Progenitor cell of endocrine pancreas (in vitro differentiated cells): ENCODE measurements at regions not wholly inside any gene's neighbourhood (a gene's known extent, or its start where the extent isn't known, plus 50 kb on each side); places are given as distances from the start of the nearest gene placed in this dataset.

Experiments
- DNase-seq: peaks from one replicate; pipeline ENCODE4 v3.0.0; 2021; ENCODE audit warnings: low spot score; ENCODE audit not compliant: unreplicated experiment
- H3K27ac Mint-ChIP-seq: 2 replicates; pipeline ENCODE4 v1.8.0; 2021; ENCODE audit warnings: mild to moderate bottlenecking, moderate library complexity, mixed read lengths
- H3K27me3 Mint-ChIP-seq: 2 replicates; pipeline ENCODE4 v1.8.0; 2021; ENCODE audit warnings: mixed read lengths
- H3K36me3 Mint-ChIP-seq: 2 replicates; pipeline ENCODE4 v1.8.0; 2022; ENCODE audit warnings: mixed read lengths; ENCODE audit not compliant: insufficient read depth
- H3K4me1 Mint-ChIP-seq: 2 replicates; pipeline ENCODE4 v1.8.0; 2021; ENCODE audit warnings: low read depth, mixed read lengths
- H3K4me3 Mint-ChIP-seq: 2 replicates; pipeline ENCODE4 v1.8.0; 2021; ENCODE audit warnings: low read depth, mild to moderate bottlenecking, moderate library complexity, mixed read lengths
- H3K9me3 Mint-ChIP-seq: 2 replicates; pipeline ENCODE4 v1.8.0; 2021; ENCODE audit warnings: low read depth, mixed read lengths
- CTCF ChIP-seq: fragments of 200-600 bp; sonication (generic); IDR thresholded peaks from one replicate; pipeline ENCODE4 v1.5.0; 2021; ENCODE audit warnings: antibody characterized with exemption, mild to moderate bottlenecking; ENCODE audit not compliant: unreplicated experiment

- TF ChIP-seq CTCF: no peak
- Mint-ChIP-seq H3K36me3 (no peaks in the 10 kb centered on the region), H3K27me3 (peaks cover 15% of the 10 kb centered on the region), H3K27ac (no peak overlapping the region), H3K9me3 (no peaks in the 10 kb centered on the region), H3K4me3 (no peak overlapping the region), H3K4me1 (no peaks in the 10 kb centered on the region)
- no peak for DNase-seq
These were observed 90.3 kb upstream of the ARAP3 start for GRCh38 chr5:141772281-141772680.

- no peak overlapping the region for H3K27ac Mint-ChIP-seq
- H3K4me3 Mint-ChIP-seq: no peak overlapping the region
- H3K9me3 Mint-ChIP-seq: no peaks in the 10 kb centered on the region
- no peak for TF ChIP-seq CTCF
- H3K36me3 Mint-ChIP-seq: no peaks in the 10 kb centered on the region
- no peak for DNase-seq
- H3K4me1 Mint-ChIP-seq: no peaks in the 10 kb centered on the region
- H3K27me3 Mint-ChIP-seq: peaks cover 15% of the 10 kb centered on the region
These were observed 89.5 kb upstream of the ARAP3 start for GRCh38 chr5:141771562-141771961.

- TF ChIP-seq CTCF: no peak
- H3K27me3 Mint-ChIP-seq: peaks cover 15% of the 10 kb centered on the region
- no peak for DNase-seq
- H3K4me3 Mint-ChIP-seq: no peak overlapping the region
- no peak overlapping the region for H3K27ac Mint-ChIP-seq
- H3K4me1 Mint-ChIP-seq: no peaks in the 10 kb centered on the region
- H3K9me3 Mint-ChIP-seq: no peaks in the 10 kb centered on the region
- H3K36me3 Mint-ChIP-seq: no peaks in the 10 kb centered on the region
These were observed 89.0 kb upstream of the ARAP3 start for GRCh38 chr5:141771031-141771430.

GRCh38 chr5:141769671-141770070 lies 87.6 kb upstream of the ARAP3 start:
- Mint-ChIP-seq H3K9me3 (no peaks in the 10 kb centered on the region), H3K36me3 (no peaks in the 10 kb centered on the region), H3K4me3 (no peak overlapping the region), H3K4me1 (no peaks in the 10 kb centered on the region), H3K27ac (no peak overlapping the region), H3K27me3 (peaks cover 12% of the 10 kb centered on the region)
- DNase-seq: no peak
- TF ChIP-seq CTCF: no peak

- Mint-ChIP-seq H3K27me3 (peaks cover 15% of the 10 kb centered on the region), H3K27ac (no peak overlapping the region), H3K9me3 (no peaks in the 10 kb centered on the region), H3K36me3 (no peaks in the 10 kb centered on the region), H3K4me1 (no peaks in the 10 kb centered on the region), H3K4me3 (no peak overlapping the region)
- TF ChIP-seq CTCF: no peak
- no peak for DNase-seq
These were observed 85.6 kb upstream of the ARAP3 start for GRCh38 chr5:141767671-141768070.
